Suprapubic skin (tissue), 4 donors: ENCODE measurements at regions not wholly inside any gene's neighbourhood (a gene's known extent, or its start where the extent isn't known, plus 50 kb on each side); places are given as distances from the start of the nearest gene placed in this dataset.

ENCODE experiments used
- EP300 ChIP-seq: sonication (generic); formaldehyde crosslinking; IDR thresholded peaks from one replicate; pipeline ENCODE4 v1.6.1; 2017; ENCODE audit warnings: antibody characterized with exemption
- POLR2A ChIP-seq, 2 donors: fragments of 450-650 bp; IDR thresholded peaks; one replicate each; pipeline ENCODE4 v1.6.1; 2017; ENCODE audit warnings: antibody characterized with exemption in 2 of 2, mild to moderate bottlenecking in 2 of 2, moderate library complexity in 2 of 2
- POLR2AphosphoS5 ChIP-seq, 3 donors: sonication (generic); formaldehyde crosslinking; IDR thresholded peaks; one replicate each; pipeline ENCODE4 v1.6.1; 2017; ENCODE audit warnings: antibody characterized with exemption in 3 of 3
- TF ChIP-seq, protein P1 (sequence below), 2 donors: fragments of 200-600 bp in 1 of 2; fragments of 450-650 bp in 1 of 2; sonication (generic) in 1 of 2; IDR thresholded peaks; one replicate each; pipeline ENCODE4 v1.5.1; 2016 to 2019; ENCODE audit warnings: antibody characterized with exemption in 2 of 2, mild to moderate bottlenecking in 1 of 2, moderate library complexity in 1 of 2

DNA sequence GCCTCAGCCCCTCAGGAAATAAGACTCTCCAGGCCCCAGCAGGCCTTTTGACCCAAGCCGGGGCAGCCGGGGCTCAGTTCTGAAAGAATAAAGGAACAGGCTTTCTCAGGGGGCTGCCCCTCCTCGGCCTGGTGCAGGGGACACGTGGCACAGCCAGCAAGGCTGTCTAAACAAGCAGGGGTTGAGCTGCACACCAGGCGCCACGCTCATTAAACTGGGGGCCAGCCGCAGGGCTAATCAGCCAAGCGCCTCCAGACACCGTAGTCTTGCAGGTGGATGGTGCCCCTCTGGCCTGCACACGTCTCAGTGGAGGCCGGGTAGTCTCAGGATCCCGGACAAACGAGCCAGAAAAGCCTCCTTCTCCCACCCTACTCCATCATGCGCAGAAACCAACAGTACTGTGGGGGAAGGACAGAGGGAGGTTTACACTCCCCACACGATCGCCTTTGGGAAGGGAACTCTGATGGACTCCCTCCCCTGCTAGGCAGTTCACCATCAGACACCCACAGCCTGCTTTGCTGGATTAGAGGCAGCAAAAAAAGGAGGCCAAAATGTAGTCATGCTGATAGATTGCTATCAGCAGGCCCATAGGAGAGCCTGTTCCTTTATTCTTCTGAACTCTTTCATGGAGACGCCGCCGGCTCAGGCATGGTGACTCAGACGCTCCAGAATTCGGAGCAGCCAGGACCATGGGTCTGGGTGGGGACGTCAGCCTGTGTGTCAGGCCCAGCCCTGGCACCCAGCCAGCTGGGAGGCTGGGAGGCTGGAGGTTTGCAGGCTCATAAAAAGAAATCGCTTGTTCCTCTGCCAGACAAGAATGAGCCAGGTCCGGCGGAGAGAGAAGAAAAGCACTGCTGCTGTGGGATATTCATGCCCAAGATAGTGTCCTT lies 342.4 kb downstream of the BCOR start:
- TF ChIP-seq, protein P1, sequence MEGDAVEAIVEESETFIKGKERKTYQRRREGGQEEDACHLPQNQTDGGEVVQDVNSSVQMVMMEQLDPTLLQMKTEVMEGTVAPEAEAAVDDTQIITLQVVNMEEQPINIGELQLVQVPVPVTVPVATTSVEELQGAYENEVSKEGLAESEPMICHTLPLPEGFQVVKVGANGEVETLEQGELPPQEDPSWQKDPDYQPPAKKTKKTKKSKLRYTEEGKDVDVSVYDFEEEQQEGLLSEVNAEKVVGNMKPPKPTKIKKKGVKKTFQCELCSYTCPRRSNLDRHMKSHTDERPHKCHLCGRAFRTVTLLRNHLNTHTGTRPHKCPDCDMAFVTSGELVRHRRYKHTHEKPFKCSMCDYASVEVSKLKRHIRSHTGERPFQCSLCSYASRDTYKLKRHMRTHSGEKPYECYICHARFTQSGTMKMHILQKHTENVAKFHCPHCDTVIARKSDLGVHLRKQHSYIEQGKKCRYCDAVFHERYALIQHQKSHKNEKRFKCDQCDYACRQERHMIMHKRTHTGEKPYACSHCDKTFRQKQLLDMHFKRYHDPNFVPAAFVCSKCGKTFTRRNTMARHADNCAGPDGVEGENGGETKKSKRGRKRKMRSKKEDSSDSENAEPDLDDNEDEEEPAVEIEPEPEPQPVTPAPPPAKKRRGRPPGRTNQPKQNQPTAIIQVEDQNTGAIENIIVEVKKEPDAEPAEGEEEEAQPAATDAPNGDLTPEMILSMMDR (IDR thresholded peaks at IDR 0.05) = no peak
- TF ChIP-seq POLR2AphosphoS5 (IDR thresholded peaks at IDR 0.05) (no peak), EP300 (no peak), POLR2A (IDR thresholded peaks at IDR 0.05) (no peak)
